GM12874 (cell line): ENCODE measurements at regions not wholly inside any gene's neighbourhood (a gene's known extent, or its start where the extent isn't known, plus 50 kb on each side); places are given as distances from the start of the nearest gene placed in this dataset.

Source experiments
- TF ChIP-seq, protein P1 (sequence below): IDR thresholded peaks from 2 replicates; pipeline ENCODE4 v1.5.1; 2011; ENCODE audit warnings: low read depth, mild to moderate bottlenecking, control low read depth, low read length, moderate library complexity; ENCODE audit not compliant: insufficient read depth

DNA sequence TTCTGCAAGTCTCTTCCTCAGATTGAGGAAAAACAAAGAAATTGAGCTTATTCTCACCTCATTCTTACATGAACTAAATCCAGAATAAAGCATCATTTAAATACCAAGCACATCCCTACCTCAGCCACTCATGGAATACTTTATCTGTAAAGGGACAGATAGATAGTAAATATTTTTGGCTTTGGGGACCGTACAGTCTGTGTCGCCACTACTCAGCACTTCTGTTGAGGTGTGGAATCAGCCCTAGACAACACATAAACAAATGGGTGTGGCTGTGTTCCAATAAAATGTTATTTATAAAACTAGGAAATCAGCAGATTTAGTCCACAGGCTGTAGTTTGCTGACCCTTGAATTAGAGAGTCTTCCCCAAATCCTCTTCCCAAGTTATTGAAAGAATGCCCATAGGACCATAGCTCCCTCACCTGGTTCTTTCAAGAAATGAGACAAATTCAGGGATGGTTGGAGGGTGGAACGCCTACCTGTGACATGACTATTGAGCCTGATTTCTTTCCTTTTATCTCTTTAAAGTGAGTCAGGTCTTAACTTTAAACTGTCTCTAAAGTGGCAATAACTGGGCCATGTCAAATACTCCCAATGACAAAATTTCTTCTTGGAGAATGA, 878.5 kb downstream of the USP25 start:
- TF ChIP-seq, protein P1, sequence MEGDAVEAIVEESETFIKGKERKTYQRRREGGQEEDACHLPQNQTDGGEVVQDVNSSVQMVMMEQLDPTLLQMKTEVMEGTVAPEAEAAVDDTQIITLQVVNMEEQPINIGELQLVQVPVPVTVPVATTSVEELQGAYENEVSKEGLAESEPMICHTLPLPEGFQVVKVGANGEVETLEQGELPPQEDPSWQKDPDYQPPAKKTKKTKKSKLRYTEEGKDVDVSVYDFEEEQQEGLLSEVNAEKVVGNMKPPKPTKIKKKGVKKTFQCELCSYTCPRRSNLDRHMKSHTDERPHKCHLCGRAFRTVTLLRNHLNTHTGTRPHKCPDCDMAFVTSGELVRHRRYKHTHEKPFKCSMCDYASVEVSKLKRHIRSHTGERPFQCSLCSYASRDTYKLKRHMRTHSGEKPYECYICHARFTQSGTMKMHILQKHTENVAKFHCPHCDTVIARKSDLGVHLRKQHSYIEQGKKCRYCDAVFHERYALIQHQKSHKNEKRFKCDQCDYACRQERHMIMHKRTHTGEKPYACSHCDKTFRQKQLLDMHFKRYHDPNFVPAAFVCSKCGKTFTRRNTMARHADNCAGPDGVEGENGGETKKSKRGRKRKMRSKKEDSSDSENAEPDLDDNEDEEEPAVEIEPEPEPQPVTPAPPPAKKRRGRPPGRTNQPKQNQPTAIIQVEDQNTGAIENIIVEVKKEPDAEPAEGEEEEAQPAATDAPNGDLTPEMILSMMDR = no peak

- TF ChIP-seq, protein P1 = no peak
Measured at GRCh38 chr21:16619281-16619680, 889.5 kb downstream of the USP25 start.

DNA sequence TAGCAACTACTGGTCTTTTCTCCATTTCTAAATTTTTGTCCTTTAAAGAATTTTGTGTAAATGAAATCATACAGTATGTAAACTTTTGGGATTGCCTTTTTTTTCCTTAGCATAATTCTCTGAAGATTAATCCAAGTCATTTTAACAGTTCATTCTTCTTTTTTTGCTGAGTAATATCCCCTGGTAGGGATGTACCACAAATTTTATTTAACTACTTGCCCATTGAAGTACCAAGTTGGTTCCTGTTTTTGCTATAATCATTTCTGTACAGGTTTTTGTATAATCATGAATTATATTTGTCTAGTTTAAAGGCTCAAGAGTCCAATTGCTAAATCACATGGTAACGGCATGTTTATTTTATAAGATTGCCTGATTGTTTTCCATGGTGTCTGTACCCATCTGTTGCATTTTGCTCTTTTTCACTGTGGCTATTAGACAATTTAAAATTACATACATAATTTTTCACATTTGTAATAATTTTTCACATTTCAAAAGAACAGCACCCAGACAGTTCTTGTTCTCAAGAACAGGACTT, 891.1 kb downstream of the USP25 start:
- TF ChIP-seq, protein P1 = no peak

DNA sequence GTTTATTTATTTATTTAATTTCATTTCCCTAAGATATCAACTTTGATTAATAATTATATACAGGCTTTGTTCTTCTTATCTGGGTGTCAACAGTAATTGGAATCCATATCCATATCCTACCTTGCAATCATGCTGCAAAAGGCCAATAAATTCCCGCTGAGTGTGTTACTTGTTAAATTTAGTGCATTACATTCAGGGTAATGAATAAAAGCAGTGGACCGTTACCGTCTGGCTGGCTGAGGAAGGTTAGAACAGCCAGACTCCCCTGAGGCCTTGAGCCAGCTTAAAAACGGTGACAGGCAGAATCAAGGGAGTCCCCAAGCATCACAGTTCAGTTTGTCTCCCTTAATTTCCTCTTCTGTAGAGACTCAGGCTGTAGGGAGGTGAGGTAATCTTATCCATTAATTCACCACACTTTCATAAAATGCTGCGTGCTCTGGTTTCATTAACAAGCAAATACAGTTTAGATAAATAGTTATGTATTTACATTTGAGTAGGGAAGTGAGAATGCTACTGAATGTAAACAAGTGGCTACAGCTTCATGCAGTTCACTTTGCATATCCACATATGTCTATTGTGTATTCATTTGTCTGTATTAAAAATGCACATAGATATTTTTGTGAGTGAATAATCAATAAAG, 888.2 kb upstream of the CXADR start:
- TF ChIP-seq, protein P1 = no peak

DNA sequence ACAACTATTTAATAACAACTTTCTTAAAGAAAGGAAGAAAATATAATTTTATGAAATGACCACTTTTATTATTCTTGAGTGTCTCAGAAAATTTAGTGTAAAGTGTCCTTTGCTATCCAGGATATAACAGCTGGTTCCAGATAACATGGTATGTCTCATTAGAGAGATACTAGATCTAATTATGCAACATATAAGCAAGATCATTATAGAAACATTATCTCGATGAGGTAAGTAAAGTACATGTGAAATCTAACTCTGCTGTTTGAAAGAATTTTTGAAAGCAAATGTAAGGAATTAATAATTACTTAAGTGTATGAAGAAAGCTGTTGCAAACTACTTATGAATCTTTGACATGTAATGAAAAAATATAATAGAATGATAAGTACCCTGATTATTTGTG, 887.4 kb upstream of the CXADR start:
- TF ChIP-seq, protein P1 = no peak

GRCh38 chr21:16633831-16634459, 878.9 kb upstream of the CXADR start:
- TF ChIP-seq, protein P1 = no peak

- TF ChIP-seq, protein P1 = no peak
Measured at GRCh38 chr21:16634515-16634914, 878.3 kb upstream of the CXADR start.
